ENCODE measurements at regions not wholly inside any gene's neighbourhood (a gene's known extent, or its start where the extent isn't known, plus 50 kb on each side); places are given as distances from the start of the nearest gene placed in this dataset.

- H2BK15ac ChIP-seq (ENCODE audit: low read length), result no peak overlapping the region
- no peak overlapping the region for H4K91ac ChIP-seq (replicated peaks; ENCODE audit: insufficient read length, low read length)
- H4K8ac ChIP-seq (ENCODE audit: extremely low read depth, insufficient read depth, low read length), result no peak overlapping the region
- H3K14ac ChIP-seq (ENCODE audit: insufficient read length), result no peak overlapping the region
- DNase-seq (ENCODE audit: low read depth in 1 of 2, low spot score in 2 of 2) (no peak), FAIRE-seq (no peak)
- no peak overlapping the region for H3K18ac ChIP-seq (ENCODE audit: extremely low read depth, low read length)
- H3K4me2 ChIP-seq (ENCODE audit: insufficient read depth in 1 of 2, low read depth in 2 of 2, low read length in 2 of 2), result no peak overlapping the region
- H2BK5ac ChIP-seq (ENCODE audit: low read depth, low read length), result no peak overlapping the region
- no peaks in the 10 kb centered on the region for H3K27me3 ChIP-seq (replicated peaks in 1 of 4; ENCODE audit: control insufficient read depth in 3 of 4, extremely low read depth in 1 of 4, insufficient read depth in 3 of 4, low read length in 3 of 4)
- no peak overlapping the region for H3K9ac ChIP-seq (replicated peaks in 1 of 4; ENCODE audit: extremely low read depth in 1 of 4, low read depth in 3 of 4, low read length in 3 of 4)
- H3K27ac ChIP-seq (ENCODE audit: low read depth, low read length), result no peak overlapping the region
- H2BK20ac ChIP-seq (ENCODE audit: low read length), result no peak overlapping the region
- no peak overlapping the region for H2BK12ac ChIP-seq (ENCODE audit: low read depth, low read length)
- no peaks in the 10 kb centered on the region; a peak in 1 of 4 replicates for H3K9me3 ChIP-seq (ENCODE audit: insufficient read depth in 2 of 2, low read depth in 1 of 2, low read length in 1 of 2)
- ChIA-PET POLR2A (ENCODE audit: partially characterized antibody) (no interaction called here), CTCF (ENCODE audit: partially characterized antibody) (no interaction called here)
- no peak overlapping the region for H2BK120ac ChIP-seq (replicated peaks; ENCODE audit: low read depth, low read length)
- H4K20me1 ChIP-seq (replicated peaks in 1 of 2; ENCODE audit: control insufficient read depth in 1 of 2, insufficient read depth in 2 of 2, low read length in 2 of 2), result no peaks in the 10 kb centered on the region
- no peaks in the 10 kb centered on the region for H3K79me2 ChIP-seq (ENCODE audit: control insufficient read depth in 1 of 2, insufficient read depth in 2 of 2, low read length in 2 of 2)
- H3K79me1 ChIP-seq (ENCODE audit: low read depth, low read length), result no peaks in the 10 kb centered on the region
- no peak overlapping the region for H3K4ac ChIP-seq (replicated peaks; ENCODE audit: insufficient read length, low read depth, low read length)
- no peak overlapping the region for H2AFZ ChIP-seq (ENCODE audit: low read length)
- H3K4me3 ChIP-seq (ENCODE audit: extremely low read depth in 1 of 4, insufficient read depth in 2 of 4, low read depth in 3 of 4, low read length in 4 of 4), result no peak overlapping the region
- H3K56ac ChIP-seq (replicated peaks; ENCODE audit: insufficient read length, low read depth, low read length), result no peak overlapping the region
- no peaks in the 10 kb centered on the region for H3K4me1 ChIP-seq (replicated peaks in 1 of 4; ENCODE audit: control insufficient read depth in 3 of 4, insufficient read depth in 4 of 4, low read length in 3 of 4)
- H3K36me3 ChIP-seq (ENCODE audit: control insufficient read depth in 2 of 4, insufficient read depth in 4 of 4, low read length in 3 of 4), result no peaks in the 10 kb centered on the region
- H4K5ac ChIP-seq (ENCODE audit: insufficient read length, low read depth, low read length), result no peak overlapping the region
- TF ChIP-seq RXRA (IDR thresholded peaks at IDR 0.05; ENCODE audit: insufficient read depth, low read depth, low read length), result no peak
- no peak for TF ChIP-seq KDM5A (IDR thresholded peaks at IDR 0.05; ENCODE audit: low read length)
- TF ChIP-seq CBX8 (IDR thresholded peaks at IDR 0.05; ENCODE audit: borderline replicate concordance, low read depth, low read length), result no peak
- no peak for TF ChIP-seq RNF2 (IDR thresholded peaks at IDR 0.05; ENCODE audit: borderline replicate concordance, low read depth, low read length, missing control alignments, poor library complexity, severe bottlenecking)
- TF ChIP-seq SIX5 (IDR thresholded peaks at IDR 0.05; ENCODE audit: low read depth, low read length), result no peak
- TF ChIP-seq EGR1 (IDR thresholded peaks at IDR 0.05; ENCODE audit: borderline replicate concordance, low read depth, low read length), result no peak
- no peak for TF ChIP-seq ZNF274 (IDR thresholded peaks at IDR 0.05; ENCODE audit: borderline replicate concordance, extremely low read depth, low read length)
- no peak for TF ChIP-seq TBP (IDR thresholded peaks at IDR 0.05; ENCODE audit: low read depth, low read length)
- TF ChIP-seq CTCF (IDR thresholded peaks at IDR 0.05; ENCODE audit: control extremely low read depth in 1 of 3, insufficient read depth in 1 of 3, low read depth in 1 of 3, low read length in 3 of 3), result no peak
- TF ChIP-seq CBX5 (IDR thresholded peaks at IDR 0.05; ENCODE audit: low read depth, low read length), result no peak
- no peaks in the 10 kb centered on the region for H3K23me2 ChIP-seq (ENCODE audit: low read depth, low read length)
- H3K23ac ChIP-seq (ENCODE audit: insufficient read length), result no peak overlapping the region
- no peak overlapping the region for H2AK5ac ChIP-seq (ENCODE audit: low read depth, low read length)
- 86% methylated on average over 3 of the region's 3 CpGs; no CpG with 5 or more reads in 1 of the 2 experiments for WGBS, 2 experiments (ENCODE audit: extremely low coverage in 1 of 2, insufficient coverage in 1 of 2, insufficient read length in 1 of 2, insufficient replicate concordance in 2 of 2, low coverage in 1 of 2, low lambda C conversion rate in 2 of 2, missing lambda C conversion rate in 1 of 2)
Observed at GRCh38 chr3:88863196-88863595, 244.2 kb upstream of the EPHA3 start.

Data from H1 (cell line).